GM20431 (cell line): ENCODE measurements at regions not wholly inside any gene's neighbourhood (a gene's known extent, or its start where the extent isn't known, plus 50 kb on each side); places are given as distances from the start of the nearest gene placed in this dataset.

Experiments
- in situ Hi-C: fragments of 300-500 bp; cut with MseI, MboI; formaldehyde crosslinking; loops from one replicate; pipeline ENCODE4 v1.15.0; 2020; ENCODE audit warnings: low sequenced_read_pairs; ENCODE audit not compliant: unreplicated experiment

GRCh38 chr9:28912621-28913020 is 1339.3 kb upstream of the C9orf72 start:
- in situ Hi-C loops, result no loop called here

- in situ Hi-C loops, result no loop called here
Measured at GRCh38 chr9:28915202-28915930, 1342.1 kb upstream of the C9orf72 start.

GRCh38 chr9:28916348-28916747 is 1343.1 kb upstream of the C9orf72 start:
- in situ Hi-C loops, result no loop called here

GRCh38 chr9:28921857-28922500 is 1348.7 kb upstream of the C9orf72 start:
- in situ Hi-C loops, result no loop called here

DNA sequence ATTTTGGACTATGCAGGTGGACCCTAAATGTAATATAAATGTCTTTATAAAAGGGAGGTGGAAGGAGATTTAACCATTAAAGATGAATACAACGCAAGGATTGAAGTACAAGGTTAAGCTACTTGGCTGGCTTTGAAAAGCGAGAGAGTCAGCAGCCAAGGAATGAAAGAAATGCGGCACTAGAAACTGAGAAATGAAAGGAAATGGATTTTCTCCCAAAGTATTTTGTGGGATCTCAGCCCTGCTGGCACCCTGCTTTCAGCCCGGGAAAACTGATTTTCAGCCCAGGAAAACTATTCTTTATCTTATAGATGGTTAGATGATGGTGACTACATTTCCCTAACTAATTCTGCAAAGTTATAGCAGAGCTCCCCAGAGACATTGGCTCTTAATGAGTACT is 1349.6 kb upstream of the C9orf72 start:
- in situ Hi-C loops, result no loop called here

DNA sequence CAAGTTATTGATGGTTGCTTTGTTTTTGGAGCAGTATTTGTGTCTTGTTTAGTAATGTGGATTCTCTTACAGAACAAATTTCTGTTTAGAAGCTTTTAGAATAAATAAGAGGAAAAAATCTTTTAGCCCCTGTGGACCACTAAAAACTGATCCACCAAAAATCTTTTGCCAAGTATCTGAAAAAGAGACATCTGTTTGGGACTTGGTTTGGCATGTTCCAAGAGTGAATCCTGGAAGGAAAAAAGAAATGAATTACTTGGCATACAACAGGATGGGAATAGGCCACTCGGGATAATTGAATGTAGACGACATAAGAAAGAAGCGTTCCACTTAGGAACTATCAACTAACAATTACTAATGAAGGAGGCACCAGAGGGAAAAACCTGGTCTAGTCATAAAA is 1350.1 kb upstream of the C9orf72 start:
- in situ Hi-C loops, result no loop called here

- in situ Hi-C loops, result no loop called here
Measured at GRCh38 chr9:28925157-28925556, 1351.9 kb upstream of the C9orf72 start.

DNA sequence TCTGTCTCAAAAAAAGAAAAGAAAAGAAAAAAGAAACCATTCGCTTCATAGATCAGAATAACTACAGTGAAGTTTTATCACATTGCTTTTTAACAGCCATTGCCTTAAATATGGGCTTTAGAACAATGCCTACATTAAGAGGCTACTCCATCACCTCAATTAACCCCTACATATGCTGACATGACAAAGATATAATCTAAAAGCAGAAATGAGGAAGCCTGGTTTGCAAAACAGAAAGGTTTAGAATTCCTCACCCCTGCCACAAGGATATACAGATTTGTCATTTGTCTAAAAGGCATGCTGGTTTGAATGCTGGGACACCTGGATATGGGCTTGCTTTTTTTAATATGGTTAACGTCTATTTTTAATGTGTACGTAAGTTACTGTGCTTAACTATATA is 1353.0 kb upstream of the C9orf72 start:
- in situ Hi-C loops, result no loop called here

- in situ Hi-C loops, result no loop called here
Measured at GRCh38 chr9:28927691-28928090, 1354.4 kb upstream of the C9orf72 start.

DNA sequence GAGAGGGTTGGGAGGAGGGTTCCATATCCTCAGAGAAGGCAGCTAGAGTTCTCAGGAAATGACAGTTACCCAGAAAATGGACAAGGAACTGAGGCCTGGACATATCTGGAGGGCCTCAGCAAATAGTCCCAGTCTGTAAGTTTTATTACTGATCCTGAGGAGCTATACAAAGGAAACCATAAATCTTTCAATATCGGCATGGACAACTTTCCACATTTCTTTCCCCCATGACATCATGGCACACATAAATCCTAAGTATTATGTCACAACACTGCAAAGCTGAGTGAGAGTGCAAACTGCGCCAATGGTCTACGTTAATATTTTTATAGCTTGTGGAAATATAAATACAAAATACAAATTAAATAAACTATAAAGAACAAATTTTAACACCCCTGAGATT is 1356.2 kb upstream of the C9orf72 start:
- in situ Hi-C loops, result no loop called here

GRCh38 chr9:28930766-28931165 is 1357.5 kb upstream of the C9orf72 start:
- in situ Hi-C loops, result no loop called here

DNA sequence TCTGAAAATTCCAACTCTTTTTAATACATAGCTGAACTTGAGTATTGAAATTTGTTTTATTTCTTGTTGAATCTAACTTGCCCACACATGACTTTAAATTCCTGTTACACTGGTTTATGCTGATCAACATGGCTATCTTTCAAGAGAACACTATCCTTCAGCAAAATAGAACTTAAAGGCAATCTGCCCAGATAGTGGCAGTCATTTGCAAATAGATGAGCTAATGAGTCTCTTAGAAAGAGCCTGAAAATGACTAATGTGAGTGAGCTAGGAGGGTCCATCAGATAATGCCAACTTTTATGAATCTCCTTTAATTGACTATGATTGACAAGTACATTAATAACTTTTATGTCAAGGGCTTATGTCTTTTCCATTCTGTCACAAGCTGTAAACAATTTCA is 1360.8 kb upstream of the C9orf72 start:
- in situ Hi-C loops, result no loop called here

DNA sequence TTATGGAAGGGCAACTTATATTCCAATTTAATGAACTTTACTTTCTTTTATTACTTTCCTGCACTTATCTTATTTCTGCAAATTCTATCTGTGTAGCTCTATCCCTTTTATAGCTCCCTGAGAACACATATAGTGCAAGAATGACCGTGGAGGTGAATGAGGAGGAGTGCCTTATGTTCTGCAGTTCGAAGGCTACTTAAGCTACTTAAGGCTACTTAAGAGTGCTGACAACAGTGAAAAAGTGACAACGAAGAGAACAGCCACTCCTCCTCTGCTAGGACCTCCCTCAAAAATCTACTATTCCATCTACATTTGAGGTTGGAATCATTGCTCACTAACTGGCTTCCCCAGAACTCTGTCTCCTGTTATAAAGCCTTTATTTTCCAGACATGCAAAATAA is 1365.7 kb upstream of the C9orf72 start:
- in situ Hi-C loops, result no loop called here

DNA sequence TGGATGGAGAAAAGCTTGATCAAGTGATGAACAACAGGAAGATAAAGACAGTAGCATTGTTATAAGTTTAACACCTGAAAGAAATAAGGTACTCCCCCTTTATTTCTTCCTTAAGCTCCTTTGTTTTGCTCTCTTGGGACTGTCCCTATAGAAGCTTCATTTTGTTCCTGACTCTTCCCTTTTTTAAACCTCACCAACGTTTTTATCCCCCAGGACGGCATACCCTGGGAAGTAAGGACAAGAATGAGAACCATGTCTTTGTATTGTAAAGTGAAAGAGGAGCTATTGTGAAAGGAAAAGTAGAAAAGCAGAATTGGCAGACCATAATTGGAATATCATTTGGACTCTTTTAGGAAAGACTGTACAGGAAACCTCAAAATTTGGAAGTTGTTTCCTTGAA is 1368.6 kb upstream of the C9orf72 start:
- in situ Hi-C loops, result no loop called here

DNA sequence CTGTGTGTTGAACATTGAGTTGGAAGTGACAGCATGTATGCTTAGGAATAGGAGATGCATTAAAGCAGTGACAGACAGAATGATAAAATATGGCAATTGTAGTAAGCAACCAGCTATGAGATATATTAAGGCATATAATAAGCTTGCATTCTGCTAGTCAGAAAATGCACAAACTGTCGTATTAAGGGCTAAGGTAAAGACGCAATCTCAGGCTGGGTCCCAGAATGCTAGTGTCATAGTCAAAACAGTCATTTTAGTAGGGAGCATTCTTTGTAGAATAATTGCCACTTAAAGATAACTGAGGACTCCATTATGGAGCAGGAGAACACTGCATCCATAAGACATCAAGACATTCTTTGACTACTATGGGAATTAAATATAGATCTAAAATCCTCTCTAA is 1369.7 kb upstream of the C9orf72 start:
- in situ Hi-C loops, result no loop called here

GRCh38 chr9:28946648-28947047 is 1373.4 kb upstream of the C9orf72 start:
- in situ Hi-C loops, result no loop called here

DNA sequence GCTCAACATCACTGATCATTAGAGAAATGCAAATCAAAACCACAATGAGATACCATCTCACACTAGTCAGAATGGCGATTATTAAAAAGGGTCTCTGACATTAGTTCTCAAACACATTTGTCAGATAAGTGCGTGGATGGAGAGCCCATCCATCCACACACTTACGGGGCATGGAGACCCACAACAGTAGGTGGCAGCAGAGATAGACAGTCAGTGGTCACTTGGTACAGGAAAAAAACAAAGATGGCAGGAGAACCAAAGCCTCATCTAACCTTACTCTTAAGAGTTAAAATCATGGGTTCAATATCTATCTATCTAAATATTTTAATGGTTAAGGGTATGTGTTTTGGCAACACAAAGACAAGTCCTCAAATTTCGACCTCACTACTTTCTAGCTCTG is 1378.7 kb upstream of the C9orf72 start:
- in situ Hi-C loops, result no loop called here

- in situ Hi-C loops, result no loop called here
Measured at GRCh38 chr9:28956116-28956880, 1383.0 kb upstream of the C9orf72 start.

DNA sequence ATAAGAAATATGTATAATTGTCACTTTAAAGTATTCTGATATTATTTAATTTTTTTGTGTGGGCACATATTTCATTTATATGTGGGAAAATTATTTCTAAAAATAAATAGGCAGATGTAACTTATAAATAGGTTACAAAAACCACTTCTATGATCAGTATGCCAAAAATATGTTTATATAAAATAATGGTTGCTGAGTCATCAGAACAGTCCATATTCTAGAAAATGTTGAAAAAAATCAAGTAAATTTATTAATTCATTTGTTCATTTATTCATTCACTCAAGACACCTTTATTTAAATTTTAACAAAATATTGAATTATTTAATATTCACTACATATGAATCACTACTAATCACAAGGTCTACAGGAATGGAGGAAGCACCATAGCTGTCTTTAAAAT is 1387.3 kb upstream of the C9orf72 start:
- in situ Hi-C loops, result no loop called here

DNA sequence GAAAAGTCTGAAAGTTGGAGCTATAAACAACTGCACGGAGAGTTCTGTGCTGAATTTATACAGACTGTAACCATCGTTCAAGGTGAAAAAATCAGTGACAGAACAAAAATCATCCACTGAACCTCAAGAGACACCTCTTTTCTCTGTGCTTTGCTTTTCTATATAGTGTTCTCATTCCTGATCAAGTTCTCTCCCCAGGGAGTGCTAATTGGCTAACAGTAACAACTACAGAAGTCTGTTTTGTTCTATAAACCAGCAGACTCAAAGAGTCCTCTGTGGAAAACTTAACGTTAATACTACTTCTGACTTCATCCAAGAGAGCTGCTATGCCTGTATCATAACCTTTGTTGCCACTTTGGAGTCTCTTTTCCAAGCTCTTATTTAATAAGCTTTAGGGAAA is 1388.3 kb upstream of the C9orf72 start:
- in situ Hi-C loops, result no loop called here

GRCh38 chr9:28967226-28967625 is 1393.9 kb upstream of the C9orf72 start:
- in situ Hi-C loops, result no loop called here
